EL (cell line): ENCODE measurements at regions not wholly inside any gene's neighbourhood (a gene's known extent, or its start where the extent isn't known, plus 50 kb on each side); places are given as distances from the start of the nearest gene placed in this dataset.
"Not testable (repeated sequence)": the region's sequence is repeated elsewhere in the genome, so short reads cannot be mapped to it uniquely, and the experiment has no call there.

Experiments
- DNase-seq: peaks from one replicate; pipeline ENCODE4 v3.0.0-alpha.2; 2016

- no peak for DNase-seq
These were observed 109.1 kb upstream of the PEG3 start for GRCh38 chr19:56949626-56950025.

DNA sequence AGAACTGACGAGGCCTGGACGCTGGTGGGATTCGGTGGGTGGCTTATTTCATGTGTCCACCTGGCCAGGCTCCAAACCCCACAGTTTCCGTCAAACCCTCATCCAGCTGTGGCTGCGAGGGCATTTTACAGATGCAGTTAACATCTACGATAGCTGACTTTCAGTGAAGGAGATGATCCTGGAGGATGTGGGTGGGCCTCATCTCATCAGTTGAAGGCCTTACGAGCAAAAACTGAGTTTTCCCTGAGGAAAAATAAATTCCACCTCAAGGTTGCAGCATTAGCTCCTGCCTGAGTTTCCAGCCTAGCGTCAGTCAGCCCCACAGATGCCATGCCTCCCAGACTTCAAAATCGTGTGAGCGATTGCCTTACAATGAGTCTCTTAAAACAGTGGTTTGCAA is 111.1 kb upstream of the PEG3 start:
- DNase-seq = no peak

- no peak for DNase-seq
These were observed 112.9 kb upstream of the PEG3 start for GRCh38 chr19:56953470-56953869.

DNA sequence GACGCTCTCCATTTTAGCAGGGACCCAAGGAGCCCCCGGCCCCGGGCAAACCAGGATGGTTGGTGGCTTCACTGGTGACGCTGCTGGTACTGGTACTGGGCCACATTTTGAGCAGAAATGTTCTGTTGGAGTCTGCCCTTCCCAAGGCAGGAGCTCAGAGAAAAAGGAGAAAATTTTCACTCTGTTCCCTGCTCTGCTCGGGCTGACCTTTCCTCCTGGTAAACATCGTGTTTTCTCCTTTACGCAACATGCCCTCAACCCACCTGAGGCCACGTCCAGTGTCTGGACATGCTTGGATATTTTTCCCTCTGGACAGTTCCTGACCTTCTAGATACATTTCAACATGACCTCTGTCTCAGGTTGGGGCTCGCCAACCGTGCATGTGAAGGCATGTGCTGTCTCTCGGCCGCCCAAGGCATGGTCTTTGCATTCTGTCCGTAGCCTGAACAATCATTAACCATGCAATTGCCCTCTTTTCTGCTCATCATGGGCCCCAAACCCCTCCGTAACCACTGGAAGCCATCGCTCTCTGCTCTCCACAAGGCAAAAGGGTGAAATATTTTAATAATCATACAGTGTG is 115.2 kb upstream of the PEG3 start:
- DNase-seq = no peak

GRCh38 chr19:56956503-56957226 is 116.1 kb upstream of the PEG3 start:
- DNase-seq = no peak

DNA sequence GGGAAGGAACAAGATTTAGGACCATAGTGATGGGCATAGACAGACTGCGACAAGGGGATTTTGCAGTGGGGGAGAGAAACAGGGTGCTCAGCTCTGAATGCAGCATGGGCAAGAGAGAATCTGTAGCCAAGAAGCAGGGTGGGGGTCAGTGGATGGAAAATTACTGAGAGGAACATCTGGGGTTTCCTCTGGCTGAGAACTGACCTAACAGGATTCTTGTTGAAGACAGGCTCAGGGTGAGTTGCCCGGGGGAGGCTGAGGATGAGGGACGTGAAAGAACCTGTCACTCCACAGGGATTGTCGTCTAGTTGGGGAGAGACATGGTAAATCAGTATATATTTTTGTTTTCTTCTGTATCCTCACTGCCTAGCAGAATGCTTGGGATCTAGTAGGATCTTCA is 118.7 kb upstream of the PEG3 start:
- DNase-seq = no peak

GRCh38 chr19:56960959-56961543 is 120.5 kb upstream of the PEG3 start:
- no peak for DNase-seq

- no peak for DNase-seq
These were observed 123.9 kb upstream of the PEG3 start for GRCh38 chr19:56964410-56964920.

GRCh38 chr19:56966225-56966696 is 125.7 kb upstream of the PEG3 start:
- DNase-seq = no peak

DNA sequence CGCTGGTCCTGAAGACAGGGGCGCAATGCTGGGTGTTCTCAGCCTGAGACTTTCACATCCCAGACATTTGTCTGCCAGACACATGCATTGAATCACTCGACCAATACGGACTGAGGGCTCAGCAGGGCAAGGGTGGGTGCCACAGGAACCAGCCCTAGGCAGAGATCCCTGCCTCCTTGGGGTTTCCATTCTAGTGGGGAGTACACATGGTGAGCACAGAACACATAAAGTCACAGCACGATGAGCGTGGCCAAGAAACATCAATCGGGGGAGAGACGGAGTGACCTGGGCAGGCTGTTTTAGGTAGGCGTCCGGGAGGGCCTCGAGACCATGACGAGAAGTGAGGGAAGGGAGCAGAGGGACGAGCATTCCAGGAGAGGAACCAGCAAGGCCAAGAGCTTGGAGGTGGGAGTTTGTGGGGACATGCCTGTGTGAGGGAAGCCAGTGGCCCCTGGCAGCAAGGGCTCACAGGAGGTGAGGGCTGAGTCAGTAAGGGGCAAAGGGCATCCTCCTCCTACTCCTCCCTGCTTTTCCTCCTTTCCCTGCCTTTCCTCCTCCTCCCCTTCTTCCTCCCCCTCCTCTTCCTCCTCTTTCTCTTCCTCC is 126.3 kb upstream of the PEG3 start:
- no peak for DNase-seq

DNA sequence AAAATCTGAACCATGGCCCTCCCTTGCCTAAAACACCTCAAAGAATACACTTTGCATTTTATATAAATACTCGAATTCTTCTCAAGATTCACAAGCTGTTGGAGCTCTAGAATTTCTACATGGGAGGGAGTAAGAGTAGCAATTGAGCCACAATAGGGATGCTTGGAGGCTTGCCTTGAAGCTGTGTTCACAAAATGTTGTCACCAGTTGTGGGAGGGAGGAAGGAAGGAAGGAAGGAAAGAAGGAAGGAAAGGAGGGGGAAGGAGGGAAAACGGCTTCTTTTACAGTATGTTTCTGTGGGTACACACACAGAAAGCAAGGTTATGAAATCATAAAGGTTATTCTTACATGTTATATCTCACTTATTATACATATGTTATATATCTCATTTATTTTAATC is 128.6 kb upstream of the PEG3 start:
- no peak for DNase-seq

DNA sequence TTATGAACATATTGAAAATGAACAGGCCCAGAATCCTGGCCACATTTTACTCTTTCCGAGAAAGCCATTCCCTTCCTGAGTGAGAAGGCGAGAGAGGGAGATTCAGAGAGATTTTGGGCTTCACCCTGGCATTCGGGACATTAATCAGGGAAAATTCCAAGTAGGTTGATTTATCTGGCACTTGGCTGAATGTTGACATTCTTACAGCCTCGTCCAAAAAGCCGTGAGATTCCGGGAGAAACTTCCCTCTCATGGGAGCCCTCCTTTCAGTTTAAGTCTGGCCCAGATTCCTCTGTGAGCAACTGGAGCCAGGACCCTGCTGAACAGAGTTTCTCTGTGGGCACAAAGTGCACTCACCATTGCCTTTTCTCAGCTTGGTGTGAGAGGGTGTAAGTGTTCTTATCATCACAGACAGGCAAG is 129.2 kb upstream of the PEG3 start:
- DNase-seq = no peak

DNA sequence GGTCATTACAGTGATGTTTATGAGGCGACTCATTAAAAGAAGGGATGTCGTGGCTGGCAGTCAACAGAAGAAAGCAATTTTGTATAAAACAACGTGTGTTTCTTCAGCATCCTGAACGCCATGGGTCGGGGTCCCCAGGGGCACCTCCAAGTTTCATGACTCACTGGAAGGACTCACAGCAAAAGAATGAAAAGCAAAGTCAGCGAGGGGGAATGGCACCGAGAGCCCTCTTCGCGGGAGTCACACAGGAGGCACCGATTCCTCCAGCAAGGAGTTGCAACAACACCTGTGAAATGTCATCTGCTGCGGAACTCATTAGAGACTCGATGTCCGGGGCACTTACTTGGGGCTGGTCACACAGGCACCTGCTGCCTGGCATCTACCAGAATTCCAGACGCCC is 130.7 kb upstream of the PEG3 start:
- no peak for DNase-seq

DNA sequence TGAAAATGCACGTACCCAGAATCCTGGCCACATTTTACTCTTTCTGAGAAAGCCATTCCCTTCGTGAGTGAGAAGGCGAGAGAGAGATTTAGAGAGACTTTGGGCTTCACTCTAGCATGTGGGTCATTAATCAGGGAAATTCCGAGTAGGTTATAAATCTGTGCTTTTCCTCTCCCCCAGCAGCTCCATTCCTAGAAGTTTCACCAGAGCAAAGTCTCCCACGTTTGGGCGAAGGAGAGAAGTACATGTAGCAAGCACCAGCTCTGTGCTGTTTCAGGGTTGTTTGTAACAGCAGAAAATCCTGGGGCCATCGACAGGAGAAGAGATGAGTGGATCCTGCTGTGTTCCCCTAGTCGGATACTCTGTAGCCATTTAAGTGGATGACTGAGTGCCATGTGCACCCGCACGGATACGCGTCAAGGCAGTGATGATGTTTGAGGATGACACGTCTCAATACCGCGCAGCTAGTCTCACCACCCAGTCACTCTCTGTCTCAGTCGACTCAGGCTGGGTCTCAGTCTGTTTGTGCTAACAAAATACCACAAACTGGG is 131.8 kb upstream of the PEG3 start:
- no peak for DNase-seq

DNA sequence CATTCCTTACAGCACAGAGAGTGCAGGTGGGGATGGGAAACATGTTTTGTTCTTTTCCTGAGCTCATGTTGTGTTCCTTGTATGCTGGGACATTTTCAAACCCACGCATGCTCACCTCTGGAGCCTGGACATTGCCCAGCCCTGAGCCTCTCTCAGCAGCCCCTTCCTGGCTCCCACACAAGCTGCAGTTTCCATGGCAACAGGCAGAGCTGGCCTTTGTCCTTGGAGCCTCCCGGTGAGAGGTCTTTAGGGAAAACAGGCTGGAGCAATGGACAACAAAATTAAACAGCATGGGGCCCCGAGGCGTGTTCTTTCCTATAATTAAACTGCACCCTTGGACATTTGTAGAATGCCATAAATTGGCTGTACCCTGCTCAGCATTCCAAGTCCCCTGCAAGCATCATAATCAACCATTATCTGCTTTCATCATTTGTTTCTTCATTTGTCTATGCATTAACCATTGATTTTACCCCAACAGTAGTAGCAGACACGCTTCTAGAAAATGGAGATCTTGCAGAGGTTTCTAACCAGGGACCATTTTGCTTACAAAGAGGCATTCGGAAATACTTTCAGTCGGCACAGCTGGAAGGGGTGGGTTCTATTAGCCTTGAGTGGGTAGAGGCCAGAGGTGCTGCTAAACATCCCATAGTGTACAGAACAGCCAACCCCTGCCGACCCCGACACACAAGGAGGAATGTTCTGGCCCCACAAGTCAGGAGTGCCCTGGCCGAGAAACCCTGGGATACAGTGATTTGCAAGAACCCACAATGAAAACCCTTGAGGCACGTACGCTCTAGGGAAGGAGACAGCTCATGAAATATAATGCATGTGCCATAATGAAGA is 133.4 kb upstream of the PEG3 start:
- DNase-seq = no peak

DNA sequence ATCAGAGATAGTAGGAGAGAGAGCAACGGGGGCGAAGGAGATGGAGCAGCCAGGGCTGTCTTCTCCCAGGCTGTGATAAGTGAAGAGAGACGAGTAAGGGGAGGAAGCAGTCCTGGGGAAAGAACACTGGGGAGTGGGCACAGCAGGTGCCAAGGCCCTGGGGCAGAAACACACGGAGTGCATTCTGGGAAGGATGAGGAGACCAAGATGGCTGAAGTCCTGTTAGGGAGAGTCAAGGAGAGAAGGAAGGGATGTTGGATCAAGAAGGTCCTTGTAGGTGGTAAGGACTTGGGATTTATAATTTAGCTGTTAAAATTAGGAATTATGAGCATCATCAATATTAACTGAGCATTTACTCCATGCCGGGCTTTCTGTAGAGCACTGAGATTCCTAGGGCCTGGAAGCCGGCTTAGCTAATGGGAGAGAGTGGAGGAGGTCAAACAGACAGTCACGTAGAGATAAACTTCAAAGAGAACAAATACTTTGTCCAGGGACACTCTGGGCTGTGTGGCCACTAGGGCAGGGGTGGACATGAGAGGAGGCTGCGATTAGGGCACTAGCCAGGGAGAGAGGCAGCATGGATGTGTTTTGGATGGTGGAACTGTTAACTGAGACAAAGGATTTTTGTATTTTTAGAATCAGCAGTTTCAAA is 134.2 kb upstream of the PEG3 start:
- no peak for DNase-seq

DNA sequence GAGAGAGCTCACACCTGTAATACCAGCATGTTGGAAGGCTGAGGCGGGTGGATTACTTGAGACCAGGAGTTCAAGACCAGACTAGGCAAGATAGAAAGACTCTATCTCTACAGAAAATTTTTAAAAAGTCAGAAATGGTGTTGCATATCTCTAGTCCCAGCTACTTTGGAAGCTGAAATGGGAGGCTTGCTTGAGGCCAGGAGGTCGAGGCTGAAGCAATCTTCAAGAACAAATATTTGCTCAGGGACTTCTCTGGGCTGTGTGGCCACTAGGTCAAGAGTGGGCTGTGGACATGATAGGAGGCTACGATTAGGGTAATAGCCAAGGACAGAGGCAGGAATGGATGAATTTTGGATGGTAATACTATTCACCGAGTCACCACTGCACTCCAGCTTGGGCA is 135.8 kb upstream of the PEG3 start:
- DNase-seq = no peak

- DNase-seq = no peak
These were observed 136.7 kb upstream of the PEG3 start for GRCh38 chr19:56976995-56977906.

DNA sequence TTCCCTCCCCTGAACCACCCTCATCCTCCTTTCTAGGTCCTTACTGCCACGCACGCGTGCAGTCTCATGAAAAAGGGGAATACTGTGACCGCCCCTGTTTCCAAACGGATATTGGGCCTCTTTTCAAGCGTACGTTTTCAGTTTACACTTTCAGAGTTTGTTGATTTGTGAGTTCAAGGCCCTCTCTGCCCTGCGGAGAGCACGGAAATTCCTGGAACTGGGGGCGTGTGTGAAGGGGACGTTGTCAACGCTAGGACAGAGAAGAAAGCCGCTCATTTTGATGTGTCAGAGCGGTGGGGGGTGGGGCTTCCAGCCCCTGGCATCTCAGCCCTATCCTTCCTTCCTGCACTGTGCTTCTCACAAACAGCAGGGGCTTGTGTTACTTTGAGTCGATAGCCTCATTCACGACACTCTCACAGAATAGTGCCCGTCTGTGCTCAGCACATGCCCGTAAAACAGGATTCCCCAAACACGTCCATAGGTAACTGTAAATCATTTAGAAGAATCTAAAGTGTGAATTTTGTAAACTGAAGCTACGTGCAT is 137.6 kb upstream of the PEG3 start:
- no peak for DNase-seq

GRCh38 chr19:56980326-56980725 is 139.5 kb upstream of the USP29 start:
- DNase-seq = not testable (repeated sequence)

DNA sequence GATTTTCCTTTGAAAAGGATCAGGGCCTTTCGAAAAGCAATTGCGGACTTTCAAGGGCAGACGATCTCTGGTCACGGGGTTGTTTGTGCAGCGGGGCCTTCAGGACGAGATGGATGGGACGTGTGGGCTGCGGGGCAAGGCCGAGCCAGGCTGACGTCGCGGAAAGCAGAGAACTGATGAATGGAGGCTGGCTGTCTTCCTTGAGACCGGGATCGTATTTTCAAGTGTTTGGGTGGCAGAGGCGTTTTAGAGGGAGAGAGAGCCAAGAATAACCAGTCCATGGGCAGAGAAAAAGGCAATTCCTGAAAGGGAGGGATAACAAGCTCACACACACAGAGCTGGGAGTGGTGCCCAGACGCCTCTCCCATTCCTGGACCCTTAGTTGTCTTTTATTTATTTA is 138.9 kb upstream of the USP29 start:
- no peak for DNase-seq
